ENCODE measurements at regions not wholly inside any gene's neighbourhood (a gene's known extent, or its start where the extent isn't known, plus 50 kb on each side); places are given as distances from the start of the nearest gene placed in this dataset.
"Not testable (repeated sequence)": the region's sequence is repeated elsewhere in the genome, so short reads cannot be mapped to it uniquely, and the experiment has no call there.

GRCh38 chr7:3112479-3113134 is 68.9 kb upstream of the CARD11 start:
- Histone ChIP-seq H3K4me3 (ENCODE audit: low read depth in 1 of 5, low read length in 5 of 5) (no peak overlapping the region), H3K27ac (ENCODE audit: low read depth, low read length) (no peak overlapping the region), H3K9me3 (ENCODE audit: control insufficient read depth in 5 of 5, low read length in 5 of 5) (peaks cover 7 to 15% (median 9%) of the 10 kb centered on the region in 5 donors), H3K36me3 (ENCODE audit: control insufficient read depth in 5 of 5, insufficient read depth in 5 of 5, low read length in 5 of 5) (no peaks in the 10 kb centered on the region), H3K27me3 (ENCODE audit: control insufficient read depth in 5 of 5, insufficient read depth in 4 of 5, low read length in 5 of 5) (peaks cover 3 to 11% (median 6%) of the 10 kb centered on the region in 5 donors), H3K4me1 (ENCODE audit: control insufficient read depth in 5 of 5, insufficient read depth in 5 of 5, low read length in 5 of 5) (peaks cover 0 to 10% (median 4%) of the 10 kb centered on the region in 5 donors), H3K9ac (ENCODE audit: low read length in 5 of 5) (no peak overlapping the region)

- H3K27ac ChIP-seq (ENCODE audit: low read depth, low read length), result no peak overlapping the region
- H3K9ac ChIP-seq (ENCODE audit: low read length in 5 of 5), result no peak overlapping the region
- peaks cover 5 to 10% (median 8%) of the 10 kb centered on the region in 5 donors for H3K9me3 ChIP-seq (ENCODE audit: control insufficient read depth in 5 of 5, low read length in 5 of 5)
- no peak overlapping the region for H3K4me3 ChIP-seq (ENCODE audit: low read depth in 1 of 5, low read length in 5 of 5)
- peaks cover 0 to 2% (median 0%) of the 10 kb centered on the region in 5 donors for H3K4me1 ChIP-seq (ENCODE audit: control insufficient read depth in 5 of 5, insufficient read depth in 5 of 5, low read length in 5 of 5)
- no peaks in the 10 kb centered on the region for H3K36me3 ChIP-seq (ENCODE audit: control insufficient read depth in 5 of 5, insufficient read depth in 5 of 5, low read length in 5 of 5)
- peaks cover 3 to 15% (median 8%) of the 10 kb centered on the region in 5 donors for H3K27me3 ChIP-seq (ENCODE audit: control insufficient read depth in 5 of 5, insufficient read depth in 4 of 5, low read length in 5 of 5)
Measured at GRCh38 chr7:3114917-3115316, 71.2 kb upstream of the CARD11 start.

- no peak overlapping the region for H3K27ac ChIP-seq (ENCODE audit: low read depth, low read length)
- no peaks in the 10 kb centered on the region for H3K36me3 ChIP-seq (ENCODE audit: control insufficient read depth in 5 of 5, insufficient read depth in 5 of 5, low read length in 5 of 5)
- no peaks in the 10 kb centered on the region for H3K4me1 ChIP-seq (ENCODE audit: control insufficient read depth in 5 of 5, insufficient read depth in 5 of 5, low read length in 5 of 5)
- peaks cover 5 to 15% (median 10%) of the 10 kb centered on the region in 5 donors for H3K9me3 ChIP-seq (ENCODE audit: control insufficient read depth in 5 of 5, low read length in 5 of 5)
- no peak overlapping the region for H3K4me3 ChIP-seq (ENCODE audit: low read depth in 1 of 5, low read length in 5 of 5)
- no peak overlapping the region for H3K9ac ChIP-seq (ENCODE audit: low read length in 5 of 5)
- H3K27me3 ChIP-seq (ENCODE audit: control insufficient read depth in 5 of 5, insufficient read depth in 4 of 5, low read length in 5 of 5), result peaks cover 3 to 15% (median 8%) of the 10 kb centered on the region in 5 donors
Measured at GRCh38 chr7:3117081-3117480, 73.4 kb upstream of the CARD11 start.

- peaks cover 0 to 10% (median 8%) of the 10 kb centered on the region in 5 donors for H3K27me3 ChIP-seq (ENCODE audit: control insufficient read depth in 5 of 5, insufficient read depth in 4 of 5, low read length in 5 of 5)
- H3K4me1 ChIP-seq (ENCODE audit: control insufficient read depth in 5 of 5, insufficient read depth in 5 of 5, low read length in 5 of 5), result no peaks in the 10 kb centered on the region
- H3K9ac ChIP-seq (ENCODE audit: low read length in 5 of 5), result no peak overlapping the region
- H3K27ac ChIP-seq (ENCODE audit: low read depth, low read length), result no peak overlapping the region
- H3K36me3 ChIP-seq (ENCODE audit: control insufficient read depth in 5 of 5, insufficient read depth in 5 of 5, low read length in 5 of 5), result no peaks in the 10 kb centered on the region
- H3K9me3 ChIP-seq (ENCODE audit: control insufficient read depth in 5 of 5, low read length in 5 of 5), result peaks cover 5 to 15% (median 10%) of the 10 kb centered on the region in 5 donors
- peak overlapping the region in 1 of 5 donors; percentile 34 for H3K4me3 ChIP-seq (ENCODE audit: low read depth in 1 of 5, low read length in 5 of 5)
Measured at GRCh38 chr7:3117488-3118231, 74.0 kb upstream of the CARD11 start.

GRCh38 chr7:3119352-3119927 is 75.8 kb upstream of the CARD11 start:
- H3K4me1 ChIP-seq (ENCODE audit: control insufficient read depth in 5 of 5, insufficient read depth in 5 of 5, low read length in 5 of 5); H3K27me3 ChIP-seq (ENCODE audit: control insufficient read depth in 5 of 5, insufficient read depth in 4 of 5, low read length in 5 of 5); H3K36me3 ChIP-seq (ENCODE audit: control insufficient read depth in 5 of 5, insufficient read depth in 5 of 5, low read length in 5 of 5); H3K9ac ChIP-seq (ENCODE audit: low read length in 5 of 5); H3K9me3 ChIP-seq (ENCODE audit: control insufficient read depth in 5 of 5, low read length in 5 of 5); H3K4me3 ChIP-seq (ENCODE audit: low read depth in 1 of 5, low read length in 5 of 5); H3K27ac ChIP-seq (ENCODE audit: low read depth, low read length): not testable (repeated sequence)

- Histone ChIP-seq H3K4me1 (ENCODE audit: control insufficient read depth in 5 of 5, insufficient read depth in 5 of 5, low read length in 5 of 5) (no peaks in the 10 kb centered on the region), H3K4me3 (ENCODE audit: low read depth in 1 of 5, low read length in 5 of 5) (no peak overlapping the region), H3K27ac (ENCODE audit: low read depth, low read length) (no peak overlapping the region), H3K9me3 (ENCODE audit: control insufficient read depth in 5 of 5, low read length in 5 of 5) (peaks cover 0 to 6% (median 3%) of the 10 kb centered on the region in 5 donors), H3K9ac (ENCODE audit: low read length in 5 of 5) (no peak overlapping the region), H3K27me3 (ENCODE audit: control insufficient read depth in 5 of 5, insufficient read depth in 4 of 5, low read length in 5 of 5) (peaks cover 0 to 8% (median 7%) of the 10 kb centered on the region in 5 donors), H3K36me3 (ENCODE audit: control insufficient read depth in 5 of 5, insufficient read depth in 5 of 5, low read length in 5 of 5) (no peaks in the 10 kb centered on the region)
Measured at GRCh38 chr7:3119963-3120362, 76.3 kb upstream of the CARD11 start.

GRCh38 chr7:3120513-3120912 is 76.8 kb upstream of the CARD11 start:
- H3K9ac ChIP-seq (ENCODE audit: low read length in 5 of 5), result no peak overlapping the region
- peaks cover 0 to 8% (median 7%) of the 10 kb centered on the region in 5 donors for H3K27me3 ChIP-seq (ENCODE audit: control insufficient read depth in 5 of 5, insufficient read depth in 4 of 5, low read length in 5 of 5)
- H3K4me1 ChIP-seq (ENCODE audit: control insufficient read depth in 5 of 5, insufficient read depth in 5 of 5, low read length in 5 of 5), result no peaks in the 10 kb centered on the region
- no peaks in the 10 kb centered on the region for H3K36me3 ChIP-seq (ENCODE audit: control insufficient read depth in 5 of 5, insufficient read depth in 5 of 5, low read length in 5 of 5)
- no peak overlapping the region for H3K27ac ChIP-seq (ENCODE audit: low read depth, low read length)
- no peak overlapping the region for H3K4me3 ChIP-seq (ENCODE audit: low read depth in 1 of 5, low read length in 5 of 5)
- peaks cover 0 to 6% (median 3%) of the 10 kb centered on the region in 5 donors for H3K9me3 ChIP-seq (ENCODE audit: control insufficient read depth in 5 of 5, low read length in 5 of 5)

- no peaks in the 10 kb centered on the region for H3K36me3 ChIP-seq (ENCODE audit: control insufficient read depth in 5 of 5, insufficient read depth in 5 of 5, low read length in 5 of 5)
- H3K4me1 ChIP-seq (ENCODE audit: control insufficient read depth in 5 of 5, insufficient read depth in 5 of 5, low read length in 5 of 5), result peaks cover 0 to 6% (median 6%) of the 10 kb centered on the region in 5 donors
- no peak overlapping the region for H3K9ac ChIP-seq (ENCODE audit: low read length in 5 of 5)
- peaks cover 0 to 3% (median 0%) of the 10 kb centered on the region in 5 donors for H3K27me3 ChIP-seq (ENCODE audit: control insufficient read depth in 5 of 5, insufficient read depth in 4 of 5, low read length in 5 of 5)
- no peak overlapping the region for H3K27ac ChIP-seq (ENCODE audit: low read depth, low read length)
- H3K4me3 ChIP-seq (ENCODE audit: low read depth in 1 of 5, low read length in 5 of 5), result no peak overlapping the region
- peaks cover 0 to 5% (median 0%) of the 10 kb centered on the region in 5 donors for H3K9me3 ChIP-seq (ENCODE audit: control insufficient read depth in 5 of 5, low read length in 5 of 5)
Measured at GRCh38 chr7:3128857-3129490, 85.3 kb upstream of the CARD11 start.

- Histone ChIP-seq H3K9ac (ENCODE audit: low read length in 5 of 5) (no peak overlapping the region), H3K36me3 (ENCODE audit: control insufficient read depth in 5 of 5, insufficient read depth in 5 of 5, low read length in 5 of 5) (no peaks in the 10 kb centered on the region), H3K4me3 (ENCODE audit: low read depth in 1 of 5, low read length in 5 of 5) (no peak overlapping the region), H3K4me1 (ENCODE audit: control insufficient read depth in 5 of 5, insufficient read depth in 5 of 5, low read length in 5 of 5) (no peaks in the 10 kb centered on the region), H3K27me3 (ENCODE audit: control insufficient read depth in 5 of 5, insufficient read depth in 4 of 5, low read length in 5 of 5) (peaks cover 0 to 6% (median 2%) of the 10 kb centered on the region in 5 donors), H3K27ac (ENCODE audit: low read depth, low read length) (no peak overlapping the region), H3K9me3 (ENCODE audit: control insufficient read depth in 5 of 5, low read length in 5 of 5) (peaks cover 0 to 8% (median 2%) of the 10 kb centered on the region in 5 donors)
Measured at GRCh38 chr7:3133811-3134385, 90.2 kb upstream of the CARD11 start.
